ENCODE measurements at regions not wholly inside any gene's neighbourhood (a gene's known extent, or its start where the extent isn't known, plus 50 kb on each side); places are given as distances from the start of the nearest gene placed in this dataset.

- no peak for TF ChIP-seq CTCF (IDR thresholded peaks at IDR 0.05)
- TF ChIP-seq POLR2A (IDR thresholded peaks at IDR 0.05): no peak
- no peak for TF ChIP-seq EP300 (IDR thresholded peaks at IDR 0.05)
- DNase-seq (ENCODE audit: low spot score in 2 of 2): no peak
- Histone ChIP-seq H3K27me3 (no peaks in the 10 kb centered on the region), H3K27ac (no peak overlapping the region), H3K4me1 (no peaks in the 10 kb centered on the region), H3K4me3 (no peak overlapping the region), H3K9me3 (no peaks in the 10 kb centered on the region), H3K36me3 (no peaks in the 10 kb centered on the region)
- WGBS, 2 donors: 91 to 96% methylated on average over 1 of the region's 1 CpG
Measured at GRCh38 chr3:81295906-81296577, 465.4 kb downstream of the GBE1 start.

GRCh38 chr3:81293156-81293555 is 468.3 kb downstream of the GBE1 start:
- 66 to 67% methylated on average over 3 of the region's 3 CpGs for WGBS, 2 donors
- H3K4me3 ChIP-seq: no peak overlapping the region
- TF ChIP-seq POLR2A (IDR thresholded peaks at IDR 0.05) (no peak), EP300 (IDR thresholded peaks at IDR 0.05) (no peak)
- H3K4me1 ChIP-seq: no peaks in the 10 kb centered on the region
- no peak overlapping the region for H3K27ac ChIP-seq
- H3K36me3 ChIP-seq: no peaks in the 10 kb centered on the region
- no peak for DNase-seq (ENCODE audit: low spot score in 2 of 2)
- no peaks in the 10 kb centered on the region for H3K27me3 ChIP-seq
- peaks cover 0 to 9% (median 0%) of the 10 kb centered on the region in 4 donors for H3K9me3 ChIP-seq

- DNase-seq (ENCODE audit: low spot score in 2 of 2): no peak
- no peaks in the 10 kb centered on the region for H3K4me1 ChIP-seq
- H3K9me3 ChIP-seq: peaks cover 0 to 9% (median 0%) of the 10 kb centered on the region in 4 donors
- H3K27ac ChIP-seq: no peak overlapping the region
- no peaks in the 10 kb centered on the region for H3K36me3 ChIP-seq
- WGBS, 2 donors: 65 to 67% methylated on average over 1 of the region's 1 CpG
- H3K4me3 ChIP-seq: no peak overlapping the region
- TF ChIP-seq CTCF (IDR thresholded peaks at IDR 0.05) (no peak), EP300 (IDR thresholded peaks at IDR 0.05) (no peak), POLR2A (IDR thresholded peaks at IDR 0.05) (no peak)
- no peaks in the 10 kb centered on the region for H3K27me3 ChIP-seq
Measured at GRCh38 chr3:81291586-81291985, 469.9 kb downstream of the GBE1 start.

GRCh38 chr3:81289676-81290075 is 471.8 kb downstream of the GBE1 start:
- H3K4me1 ChIP-seq: no peaks in the 10 kb centered on the region
- H3K27me3 ChIP-seq: no peaks in the 10 kb centered on the region
- H3K9me3 ChIP-seq: peaks cover 0 to 9% (median 0%) of the 10 kb centered on the region in 4 donors
- 70 to 71% methylated on average over 3 of the region's 3 CpGs for WGBS, 2 donors
- H3K27ac ChIP-seq: no peak overlapping the region
- TF ChIP-seq CTCF (IDR thresholded peaks at IDR 0.05) (no peak), POLR2A (IDR thresholded peaks at IDR 0.05) (no peak), EP300 (IDR thresholded peaks at IDR 0.05) (no peak)
- H3K36me3 ChIP-seq: no peaks in the 10 kb centered on the region
- no peak overlapping the region for H3K4me3 ChIP-seq
- DNase-seq (ENCODE audit: low spot score in 2 of 2): no peak

GRCh38 chr3:81279481-81280379 is 481.7 kb downstream of the GBE1 start:
- Histone ChIP-seq H3K4me3 (no peak overlapping the region), H3K36me3 (no peaks in the 10 kb centered on the region), H3K4me1 (no peaks in the 10 kb centered on the region), H3K9me3 (no peaks in the 10 kb centered on the region), H3K27me3 (no peaks in the 10 kb centered on the region), H3K27ac (no peak overlapping the region)
- 59 to 65% methylated on average over 4 of the region's 4 CpGs for WGBS, 2 donors
- TF ChIP-seq POLR2A (IDR thresholded peaks at IDR 0.05) (no peak), EP300 (IDR thresholded peaks at IDR 0.05) (no peak), CTCF (IDR thresholded peaks at IDR 0.05) (no peak)
- no peak for DNase-seq (ENCODE audit: low spot score in 2 of 2)

All from tibial nerve (tissue), 4 donors.